ENCODE measurements at regions not wholly inside any gene's neighbourhood (a gene's known extent, or its start where the extent isn't known, plus 50 kb on each side); places are given as distances from the start of the nearest gene placed in this dataset.
A peak's percentile ranks its signal among the peaks of the same experiment; 100 is the strongest.

- 81% methylated on average over 2 of the region's 2 CpGs for WGBS (ENCODE audit: insufficient coverage, low lambda C conversion rate)
- Histone ChIP-seq H3K36me3 (ENCODE audit: control insufficient read depth, insufficient read depth, low read length) (no peaks in the 10 kb centered on the region), H3K27ac (ENCODE audit: low read length) (no peak overlapping the region), H3K9me3 (ENCODE audit: control insufficient read depth, low read depth, low read length) (no peaks in the 10 kb centered on the region), H3K4me3 (ENCODE audit: low read length) (no peak overlapping the region), H3K4me1 (ENCODE audit: control insufficient read depth, insufficient read depth, low read length) (no peaks in the 10 kb centered on the region), H3K27me3 (ENCODE audit: control insufficient read depth, insufficient read depth, low read length) (no peaks in the 10 kb centered on the region)
- DNase-seq = no peak
These were observed 143.0 kb upstream of the PDGFD start for GRCh38 chr11:104306862-104307474.

- no peaks in the 10 kb centered on the region for H3K9me3 ChIP-seq (ENCODE audit: control insufficient read depth, low read depth, low read length)
- no peak overlapping the region for H3K27ac ChIP-seq (ENCODE audit: low read length)
- DNase-seq = no peak
- H3K4me3 ChIP-seq (ENCODE audit: low read length) = no peak overlapping the region
- H3K4me1 ChIP-seq (ENCODE audit: control insufficient read depth, insufficient read depth, low read length) = no peaks in the 10 kb centered on the region
- no peaks in the 10 kb centered on the region for H3K36me3 ChIP-seq (ENCODE audit: control insufficient read depth, insufficient read depth, low read length)
- no peaks in the 10 kb centered on the region for H3K27me3 ChIP-seq (ENCODE audit: control insufficient read depth, insufficient read depth, low read length)
- WGBS (ENCODE audit: insufficient coverage, low lambda C conversion rate) = 89% methylated on average over 1 of the region's 1 CpG
These were observed 137.8 kb upstream of the PDGFD start for GRCh38 chr11:104301776-104302175.

- no peaks in the 10 kb centered on the region for H3K27me3 ChIP-seq (ENCODE audit: control insufficient read depth, insufficient read depth, low read length)
- H3K4me1 ChIP-seq (ENCODE audit: control insufficient read depth, insufficient read depth, low read length) = no peaks in the 10 kb centered on the region
- no peaks in the 10 kb centered on the region for H3K36me3 ChIP-seq (ENCODE audit: control insufficient read depth, insufficient read depth, low read length)
- H3K4me3 ChIP-seq (ENCODE audit: low read length) = no peak overlapping the region
- DNase-seq = no peak
- no peaks in the 10 kb centered on the region for H3K9me3 ChIP-seq (ENCODE audit: control insufficient read depth, low read depth, low read length)
- no peak overlapping the region for H3K27ac ChIP-seq (ENCODE audit: low read length)
- WGBS (ENCODE audit: insufficient coverage, low lambda C conversion rate) = no CpG with 5 or more reads among the region's 2 CpGs
These were observed 127.7 kb upstream of the PDGFD start for GRCh38 chr11:104291646-104292045.

- Histone ChIP-seq H3K4me1 (ENCODE audit: control insufficient read depth, insufficient read depth, low read length) (no peaks in the 10 kb centered on the region), H3K4me3 (ENCODE audit: low read length) (no peak overlapping the region), H3K9me3 (ENCODE audit: control insufficient read depth, low read depth, low read length) (no peaks in the 10 kb centered on the region), H3K27ac (ENCODE audit: low read length) (no peak overlapping the region), H3K36me3 (ENCODE audit: control insufficient read depth, insufficient read depth, low read length) (no peaks in the 10 kb centered on the region), H3K27me3 (ENCODE audit: control insufficient read depth, insufficient read depth, low read length) (no peaks in the 10 kb centered on the region)
- DNase-seq = no peak
- WGBS (ENCODE audit: insufficient coverage, low lambda C conversion rate) = no CpG with 5 or more reads among the region's 1 CpG
These were observed 122.2 kb upstream of the PDGFD start for GRCh38 chr11:104286129-104286528.

- no peak for DNase-seq
These were observed 115.6 kb upstream of the PDGFD start for GRCh38 chr11:104279587-104279986.

GRCh38 chr11:104275992-104276391 is 112.0 kb upstream of the PDGFD start:
- Histone ChIP-seq H3K36me3 (ENCODE audit: control insufficient read depth, insufficient read depth, low read length) (no peaks in the 10 kb centered on the region), H3K4me1 (ENCODE audit: control insufficient read depth, insufficient read depth, low read length) (no peaks in the 10 kb centered on the region), H3K9me3 (ENCODE audit: control insufficient read depth, low read depth, low read length) (no peaks in the 10 kb centered on the region), H3K4me3 (ENCODE audit: low read length) (no peak overlapping the region), H3K27me3 (ENCODE audit: control insufficient read depth, insufficient read depth, low read length) (no peaks in the 10 kb centered on the region), H3K27ac (ENCODE audit: low read length) (no peak overlapping the region)
- WGBS (ENCODE audit: insufficient coverage, low lambda C conversion rate) = 100% methylated on average over 1 of the region's 2 CpGs
- no peak for DNase-seq

More at GRCh38 chr11:104279587-104279986, 115.6 kb upstream of the PDGFD start:
- Histone ChIP-seq H3K36me3 (ENCODE audit: control insufficient read depth, insufficient read depth, low read length) (no peaks in the 10 kb centered on the region), H3K27me3 (ENCODE audit: control insufficient read depth, insufficient read depth, low read length) (no peaks in the 10 kb centered on the region), H3K4me1 (ENCODE audit: control insufficient read depth, insufficient read depth, low read length) (no peaks in the 10 kb centered on the region), H3K27ac (ENCODE audit: low read length) (no peak overlapping the region), H3K9me3 (ENCODE audit: control insufficient read depth, low read depth, low read length) (no peaks in the 10 kb centered on the region), H3K4me3 (ENCODE audit: low read length) (no peak overlapping the region)

- 94% methylated on average over 2 of the region's 2 CpGs for WGBS (ENCODE audit: insufficient coverage, low lambda C conversion rate)
- Histone ChIP-seq H3K27ac (ENCODE audit: low read length) (no peak overlapping the region), H3K4me3 (ENCODE audit: low read length) (no peak overlapping the region), H3K4me1 (ENCODE audit: control insufficient read depth, insufficient read depth, low read length) (no peaks in the 10 kb centered on the region), H3K27me3 (ENCODE audit: control insufficient read depth, insufficient read depth, low read length) (no peaks in the 10 kb centered on the region), H3K9me3 (ENCODE audit: control insufficient read depth, low read depth, low read length) (no peaks in the 10 kb centered on the region), H3K36me3 (ENCODE audit: control insufficient read depth, insufficient read depth, low read length) (no peaks in the 10 kb centered on the region)
- DNase-seq = no peak
These were observed 96.5 kb upstream of the PDGFD start for GRCh38 chr11:104260456-104260855.

- Histone ChIP-seq H3K4me3 (ENCODE audit: low read length) (no peak overlapping the region), H3K36me3 (ENCODE audit: control insufficient read depth, insufficient read depth, low read length) (no peaks in the 10 kb centered on the region), H3K9me3 (ENCODE audit: control insufficient read depth, low read depth, low read length) (no peaks in the 10 kb centered on the region), H3K27ac (ENCODE audit: low read length) (no peak overlapping the region), H3K4me1 (ENCODE audit: control insufficient read depth, insufficient read depth, low read length) (no peaks in the 10 kb centered on the region), H3K27me3 (ENCODE audit: control insufficient read depth, insufficient read depth, low read length) (no peaks in the 10 kb centered on the region)
- no peak for DNase-seq
- no CpG with 5 or more reads among the region's 4 CpGs for WGBS (ENCODE audit: insufficient coverage, low lambda C conversion rate)
These were observed 95.2 kb upstream of the PDGFD start for GRCh38 chr11:104259121-104259610.

GRCh38 chr11:104256525-104256924 is 92.6 kb upstream of the PDGFD start:
- H3K4me3 ChIP-seq (ENCODE audit: low read length) = no peak overlapping the region
- no CpG with 5 or more reads among the region's 2 CpGs for WGBS (ENCODE audit: insufficient coverage, low lambda C conversion rate)
- no peaks in the 10 kb centered on the region for H3K36me3 ChIP-seq (ENCODE audit: control insufficient read depth, insufficient read depth, low read length)
- no peaks in the 10 kb centered on the region for H3K9me3 ChIP-seq (ENCODE audit: control insufficient read depth, low read depth, low read length)
- H3K27ac ChIP-seq (ENCODE audit: low read length) = no peak overlapping the region
- no peaks in the 10 kb centered on the region for H3K27me3 ChIP-seq (ENCODE audit: control insufficient read depth, insufficient read depth, low read length)
- no peak for DNase-seq
- H3K4me1 ChIP-seq (ENCODE audit: control insufficient read depth, insufficient read depth, low read length) = no peaks in the 10 kb centered on the region

- H3K27ac ChIP-seq (ENCODE audit: low read length) = no peak overlapping the region
- 40% methylated on average over 1 of the region's 8 CpGs for WGBS (ENCODE audit: insufficient coverage, low lambda C conversion rate)
- peak; percentile 3 to 6 for DNase-seq
- no peaks in the 10 kb centered on the region for H3K4me1 ChIP-seq (ENCODE audit: control insufficient read depth, insufficient read depth, low read length)
- H3K27me3 ChIP-seq (ENCODE audit: control insufficient read depth, insufficient read depth, low read length) = no peaks in the 10 kb centered on the region
- no peaks in the 10 kb centered on the region for H3K9me3 ChIP-seq (ENCODE audit: control insufficient read depth, low read depth, low read length)
- no peak overlapping the region for H3K4me3 ChIP-seq (ENCODE audit: low read length)
- no peaks in the 10 kb centered on the region for H3K36me3 ChIP-seq (ENCODE audit: control insufficient read depth, insufficient read depth, low read length)
These were observed 90.4 kb upstream of the PDGFD start for GRCh38 chr11:104254347-104254746.

- WGBS (ENCODE audit: insufficient coverage, low lambda C conversion rate) = 58% methylated on average over 2 of the region's 3 CpGs
- Histone ChIP-seq H3K36me3 (ENCODE audit: control insufficient read depth, insufficient read depth, low read length) (no peaks in the 10 kb centered on the region), H3K27me3 (ENCODE audit: control insufficient read depth, insufficient read depth, low read length) (no peaks in the 10 kb centered on the region), H3K9me3 (ENCODE audit: control insufficient read depth, low read depth, low read length) (no peaks in the 10 kb centered on the region), H3K4me1 (ENCODE audit: control insufficient read depth, insufficient read depth, low read length) (no peaks in the 10 kb centered on the region), H3K4me3 (ENCODE audit: low read length) (no peak overlapping the region), H3K27ac (ENCODE audit: low read length) (no peak overlapping the region)
- no peak for DNase-seq
These were observed 82.6 kb upstream of the PDGFD start for GRCh38 chr11:104246590-104246989.
